ENCODE measurements at regions not wholly inside any gene's neighbourhood (a gene's known extent, or its start where the extent isn't known, plus 50 kb on each side); places are given as distances from the start of the nearest gene placed in this dataset.

GRCh38 chr2:4840791-4841190 lies 851.4 kb upstream of the SOX11 start:
- no peak for DNase-seq (ENCODE audit: low read depth in 2 of 2)

- DNase-seq (ENCODE audit: low read depth in 2 of 2), result no peak
Observed at GRCh38 chr2:4844881-4845280, 847.3 kb upstream of the SOX11 start.

- no peak for DNase-seq (ENCODE audit: low read depth in 2 of 2)
Observed at GRCh38 chr2:4862031-4862430, 830.2 kb upstream of the SOX11 start.

GRCh38 chr2:4866198-4866597 lies 826.0 kb upstream of the SOX11 start:
- no peak for DNase-seq (ENCODE audit: low read depth in 2 of 2)

- no peak for DNase-seq (ENCODE audit: low read depth in 2 of 2)
Observed at GRCh38 chr2:4868466-4868865, 823.7 kb upstream of the SOX11 start.

GRCh38 chr2:4869154-4869553 lies 823.0 kb upstream of the SOX11 start:
- no peak for DNase-seq (ENCODE audit: low read depth in 2 of 2)

- DNase-seq (ENCODE audit: low read depth in 2 of 2), result no peak
Observed at GRCh38 chr2:4873364-4873763, 818.8 kb upstream of the SOX11 start.

- no peak for DNase-seq (ENCODE audit: low read depth in 2 of 2)
Observed at GRCh38 chr2:4873876-4874593, 818.1 kb upstream of the SOX11 start.

GRCh38 chr2:4882421-4882820 lies 809.8 kb upstream of the SOX11 start:
- no peak for DNase-seq (ENCODE audit: low read depth in 2 of 2)

GRCh38 chr2:4882941-4883340 lies 809.2 kb upstream of the SOX11 start:
- no peak for DNase-seq (ENCODE audit: low read depth in 2 of 2)

- DNase-seq (ENCODE audit: low read depth in 2 of 2), result no peak
Observed at GRCh38 chr2:4883375-4883774, 808.8 kb upstream of the SOX11 start.

GRCh38 chr2:4884117-4884571 lies 808.0 kb upstream of the SOX11 start:
- no peak for DNase-seq (ENCODE audit: low read depth in 2 of 2)

GRCh38 chr2:4891394-4891793 lies 800.8 kb upstream of the SOX11 start:
- no peak for DNase-seq (ENCODE audit: low read depth in 2 of 2)

GRCh38 chr2:4895371-4895770 lies 796.8 kb upstream of the SOX11 start:
- DNase-seq (ENCODE audit: low read depth in 2 of 2), result no peak

- no peak for DNase-seq (ENCODE audit: low read depth in 2 of 2)
Observed at GRCh38 chr2:4898706-4899105, 793.5 kb upstream of the SOX11 start.

GRCh38 chr2:4900242-4900641 lies 791.9 kb upstream of the SOX11 start:
- DNase-seq (ENCODE audit: low read depth in 2 of 2), result no peak

- DNase-seq (ENCODE audit: low read depth in 2 of 2), result no peak
Observed at GRCh38 chr2:4900861-4901770, 791.1 kb upstream of the SOX11 start.

- DNase-seq (ENCODE audit: low read depth in 2 of 2), result no peak
Observed at GRCh38 chr2:4903656-4904348, 788.4 kb upstream of the SOX11 start.

- no peak for DNase-seq (ENCODE audit: low read depth in 2 of 2)
Observed at GRCh38 chr2:4908461-4908860, 783.7 kb upstream of the SOX11 start.

GRCh38 chr2:4909346-4910009 lies 782.7 kb upstream of the SOX11 start:
- no peak for DNase-seq (ENCODE audit: low read depth in 2 of 2)

- DNase-seq (ENCODE audit: low read depth in 2 of 2), result no peak
Observed at GRCh38 chr2:4914036-4914435, 778.1 kb upstream of the SOX11 start.

- DNase-seq (ENCODE audit: low read depth in 2 of 2), result no peak
Observed at GRCh38 chr2:4914551-4914950, 777.6 kb upstream of the SOX11 start.
